SK-N-SH (cell line): ENCODE measurements at regions not wholly inside any gene's neighbourhood (a gene's known extent, or its start where the extent isn't known, plus 50 kb on each side); places are given as distances from the start of the nearest gene placed in this dataset.

Experiments used
- CTCF ChIA-PET: fragments of 300-600, 350-600 bp; formaldehyde crosslinking; extraction: SDS; loops from one replicate; lab custom pipeline; 2021; lab: Yijun Ruan, JAX
- POLR2A ChIA-PET: fragments of 350-600 bp; sonication (Branson Sonifier 250); formaldehyde crosslinking; extraction: SDS; loops from one replicate; lab custom pipeline; 2020; ENCODE audit warnings: antibody characterized with exemption, inconsistent platforms; lab: Yijun Ruan, JAX
- DNase-seq: peaks from one replicate; pipeline ENCODE4 v3.0.0; 2012
- H2AFZ ChIP-seq: fragments of 200-600 bp; sonication (generic); 2 replicates; pipeline ENCODE4 v1.8.1; 2016; ENCODE audit warnings: antibody characterized with exemption, mild to moderate bottlenecking, low read depth
- H3F3A ChIP-seq: fragments of 200-600 bp; sonication (generic); replicated peaks from 2 replicates; pipeline ENCODE3; 2016; ENCODE audit warnings: antibody characterized with exemption, mild to moderate bottlenecking; ENCODE audit not compliant: insufficient read depth
- H3K27ac ChIP-seq, 2 experiments: fragments of 200-500 bp in 1 of 2; fragments of 200-600 bp in 1 of 2; sonication (Bioruptor generic) in 1 of 2; sonication (generic), shearing (Covaris generic) in 1 of 2; 2 replicates each; pipeline versions ENCODE4 v1.5.1 to v1.6.1; 2014 to 2016; ENCODE audit warnings: low read depth in 2 of 2, inconsistent platforms in 1 of 2, low read length in 1 of 2, mild to moderate bottlenecking in 1 of 2, mixed read lengths in 1 of 2
- H3K27me3 ChIP-seq: fragments of 200-600 bp; sonication (generic), shearing (Covaris generic); 2 replicates; pipeline ENCODE4 v1.6.1; 2016; ENCODE audit warnings: mixed run types; ENCODE audit not compliant: insufficient read depth
- H3K36me3 ChIP-seq, 2 experiments: fragments of 200-500 bp in 1 of 2; fragments of 200-600 bp in 1 of 2; sonication (Bioruptor generic) in 1 of 2; sonication (generic) in 1 of 2; replicated peaks in 1 of 2; 2 replicates each; pipeline versions ENCODE3 to v1.5.1; 2014 to 2016; ENCODE audit warnings: low read length in 1 of 2, mild to moderate bottlenecking in 1 of 2; ENCODE audit not compliant: insufficient read depth in 2 of 2, control insufficient read depth in 1 of 2
- H3K4me1 ChIP-seq, 2 experiments: fragments of 200-500 bp in 1 of 2; fragments of 200-600 bp in 1 of 2; sonication (Bioruptor generic) in 1 of 2; sonication (generic), shearing (Covaris generic) in 1 of 2; 2 replicates each; pipeline versions ENCODE4 v1.5.1 to v1.6.1; 2014 to 2016; ENCODE audit warnings: low read depth in 1 of 2, low read length in 1 of 2, mixed run types in 1 of 2; ENCODE audit not compliant: insufficient read depth in 2 of 2, control insufficient read depth in 1 of 2
- H3K4me2 ChIP-seq: fragments of 200-600 bp; sonication (generic), shearing (Covaris generic); 2 replicates; pipeline ENCODE4 v1.6.1; 2017; ENCODE audit warnings: mixed run types
- H3K4me3 ChIP-seq, 2 experiments: fragments of 200-500 bp in 1 of 2; fragments of 200-600 bp in 1 of 2; sonication (Bioruptor generic) in 1 of 2; sonication (generic), shearing (Covaris generic) in 1 of 2; 2 replicates each; pipeline versions ENCODE4 v1.5.1 to v1.8.1; 2014 to 2016; ENCODE audit warnings: low read depth in 2 of 2, inconsistent platforms in 1 of 2, low read length in 1 of 2, mild to moderate bottlenecking in 1 of 2, mixed read lengths in 1 of 2, moderate library complexity in 1 of 2
- H3K79me2 ChIP-seq: fragments of 200-600 bp; sonication (generic); 2 replicates; pipeline ENCODE4 v1.8.1; 2017; ENCODE audit warnings: mild to moderate bottlenecking; ENCODE audit not compliant: insufficient read depth
- H3K9ac ChIP-seq: fragments of 200-600 bp; sonication (generic); 2 replicates; pipeline ENCODE4 v1.6.1; 2017; ENCODE audit warnings: mixed run types
- H3K9me2 ChIP-seq: fragments of 200-600 bp; sonication (generic); 2 replicates; pipeline ENCODE4 v1.6.1; 2017; ENCODE audit warnings: mixed run types
- H3K9me3 ChIP-seq: fragments of 200-600 bp; sonication (generic); 2 replicates; pipeline ENCODE4 v1.6.1; 2017; ENCODE audit warnings: mixed run types, mild to moderate bottlenecking, moderate library complexity
- H4K20me1 ChIP-seq: fragments of 200-600 bp; sonication (generic); 2 replicates; pipeline ENCODE4 v1.6.1; 2017; ENCODE audit warnings: mild to moderate bottlenecking, mixed run types; ENCODE audit not compliant: insufficient read depth
- CHD2 ChIP-seq: fragments of 150-350 bp; IDR thresholded peaks from 2 replicates; pipeline ENCODE4 v1.6.1; 2018; ENCODE audit warnings: low read length; ENCODE audit not compliant: partially characterized antibody
- CTCF ChIP-seq: fragments of 200-600 bp; sonication (generic); IDR thresholded peaks from 2 replicates; pipeline ENCODE4 v1.6.1; 2017; ENCODE audit warnings: antibody characterized with exemption, mild to moderate bottlenecking, moderate library complexity
- ELF1 ChIP-seq: IDR thresholded peaks from 2 replicates; pipeline ENCODE4 v1.4.0; 2012
- FOXJ3 ChIP-seq: sonication (generic); formaldehyde crosslinking; IDR thresholded peaks from 2 replicates; pipeline ENCODE4 v1.5.1; 2020; ENCODE audit warnings: mild to moderate bottlenecking, missing genetic modification reagents
- GABPA ChIP-seq: IDR thresholded peaks from 2 replicates; pipeline ENCODE4 v1.4.0; 2012; ENCODE audit warnings: low read depth, mild to moderate bottlenecking
- IRF3 ChIP-seq: fragments of 150-350 bp; IDR thresholded peaks from 2 replicates; pipeline ENCODE4 v1.6.1; 2016; ENCODE audit warnings: mild to moderate bottlenecking, low read depth, low read length
- MEF2A ChIP-seq: IDR thresholded peaks from 2 replicates; pipeline ENCODE4 v1.4.0; 2012; ENCODE audit warnings: low read depth, borderline replicate concordance
- NFIC ChIP-seq: IDR thresholded peaks from 2 replicates; pipeline ENCODE4 v1.4.0; 2012; ENCODE audit warnings: borderline replicate concordance
- NRF1 ChIP-seq: IDR thresholded peaks from 2 replicates; pipeline ENCODE4 v1.6.1; 2012; ENCODE audit warnings: low read depth, mild to moderate bottlenecking, low read length
- PBX3 ChIP-seq: IDR thresholded peaks from 2 replicates; pipeline ENCODE4; 2012
- POLR2AphosphoS5 ChIP-seq: IDR thresholded peaks from 2 replicates; pipeline ENCODE4 v1.6.1; 2012; ENCODE audit warnings: low read depth, low read length
- REST ChIP-seq: IDR thresholded peaks from 2 replicates; pipeline ENCODE4 v1.6.1; 2012; ENCODE audit warnings: mild to moderate bottlenecking, low read depth, low read length, moderate library complexity
- RXRA ChIP-seq: IDR thresholded peaks from 2 replicates; pipeline ENCODE4 v1.4.0; 2012; ENCODE audit warnings: low read depth, mild to moderate bottlenecking, borderline replicate concordance
- SMC3 ChIP-seq: IDR thresholded peaks from 2 replicates; pipeline ENCODE4 v1.6.1; 2012; ENCODE audit warnings: low read depth, low read length, improper control_type of control experiment
- TCF12 ChIP-seq: IDR thresholded peaks from 2 replicates; pipeline ENCODE4 v1.4.0; 2012
- USF2 ChIP-seq: fragments of 150-350 bp; IDR thresholded peaks from 2 replicates; pipeline ENCODE4 v1.6.1; 2017; ENCODE audit warnings: antibody characterized with exemption, low read length, low read depth, borderline replicate concordance
- YY1 ChIP-seq: IDR thresholded peaks from 2 replicates; pipeline ENCODE4 v1.4.0; 2012; ENCODE audit warnings: low read depth, mild to moderate bottlenecking
- ZBTB33 ChIP-seq: IDR thresholded peaks from 2 replicates; pipeline ENCODE4 v1.4.0; 2012; ENCODE audit warnings: low read depth, borderline replicate concordance
- WGBS: methylation state at CpG from one replicate; pipeline ENCODE4 v1.1.6; 2017; ENCODE audit warnings: low lambda C conversion rate; 5-methylcytosine and 5-hydroxymethylcytosine counted together

GRCh38 chr7:52956379-52956915 lies 79.0 kb upstream of the POM121L12 start:
- Histone ChIP-seq H3K27me3 (no peaks in the 10 kb centered on the region), H3K9me2 (no peaks in the 10 kb centered on the region), H3K36me3 (no peaks in the 10 kb centered on the region), H3K9ac (no peak overlapping the region), H2AFZ (no peak overlapping the region), H3F3A (no peaks in the 10 kb centered on the region), H3K4me2 (no peak overlapping the region), H3K79me2 (no peaks in the 10 kb centered on the region), H3K9me3 (no peaks in the 10 kb centered on the region), H3K4me3 (no peak overlapping the region)
- ChIA-PET CTCF (interaction anchor here (1.3 kb wide), 1 partner anchor 14 kb away, joined by 5 read pairs; no protein-coding TSS in a partner anchor), POLR2A (no interaction called here)
- 43% methylated on average over 10 of the region's 10 CpGs for WGBS
- no peak for TF ChIP-seq CHD2
- no peak for TF ChIP-seq ELF1
- TF ChIP-seq REST: no peak
- no peak for TF ChIP-seq USF2
- no peak for TF ChIP-seq ZBTB33
- no peak for TF ChIP-seq FOXJ3 (CRISPR knock-in tag)
- no peak for TF ChIP-seq POLR2AphosphoS5
- TF ChIP-seq RXRA: no peak
- no peak for TF ChIP-seq CTCF
- TF ChIP-seq SMC3: no peak
- TF ChIP-seq YY1: no peak
- TF ChIP-seq IRF3: no peak
- TF ChIP-seq TCF12: no peak
- no peak for TF ChIP-seq NRF1
- TF ChIP-seq MEF2A: no peak
- TF ChIP-seq PBX3: no peak
- TF ChIP-seq GABPA: no peak
- TF ChIP-seq NFIC: no peak
- TF ChIP-seq, all 33 proteins: peak for 0
- Histone ChIP-seq H3K4me1 (no peaks in the 10 kb centered on the region), H4K20me1 (no peaks in the 10 kb centered on the region), H3K27ac (no peak overlapping the region)
- no peak for DNase-seq
